ENCODE measurements at regions not wholly inside any gene's neighbourhood (a gene's known extent, or its start where the extent isn't known, plus 50 kb on each side); places are given as distances from the start of the nearest gene placed in this dataset.

DNA sequence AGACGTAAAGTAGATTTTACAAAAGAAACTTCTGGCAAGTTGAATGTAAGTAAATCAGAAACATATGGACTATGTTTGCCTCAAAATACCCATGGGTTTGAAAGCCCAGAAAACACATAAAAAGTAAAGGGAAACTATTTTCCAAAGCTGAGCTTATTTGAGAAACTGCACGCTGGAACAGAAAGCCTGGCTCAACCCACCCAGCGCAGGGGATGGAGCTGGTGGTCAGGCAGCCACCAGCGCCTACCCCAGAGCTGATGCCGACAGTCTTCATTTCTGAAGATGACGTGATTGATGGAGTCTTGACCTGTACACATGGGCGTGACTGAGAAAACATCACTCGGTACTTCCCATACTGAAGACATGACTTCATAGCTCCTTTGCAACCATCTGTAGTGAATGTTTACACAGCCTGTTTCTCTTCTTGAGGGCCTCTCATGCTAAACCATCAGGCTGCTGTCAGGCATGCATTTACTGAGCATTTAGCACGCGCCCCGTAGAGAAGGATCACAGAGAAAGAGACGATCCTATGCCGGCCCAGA, 232.6 kb upstream of the AUTS2 start:
- FAIRE-seq: no peak
- no peak for DNase-seq (ENCODE audit: low read depth)
- TF ChIP-seq, protein P1, sequence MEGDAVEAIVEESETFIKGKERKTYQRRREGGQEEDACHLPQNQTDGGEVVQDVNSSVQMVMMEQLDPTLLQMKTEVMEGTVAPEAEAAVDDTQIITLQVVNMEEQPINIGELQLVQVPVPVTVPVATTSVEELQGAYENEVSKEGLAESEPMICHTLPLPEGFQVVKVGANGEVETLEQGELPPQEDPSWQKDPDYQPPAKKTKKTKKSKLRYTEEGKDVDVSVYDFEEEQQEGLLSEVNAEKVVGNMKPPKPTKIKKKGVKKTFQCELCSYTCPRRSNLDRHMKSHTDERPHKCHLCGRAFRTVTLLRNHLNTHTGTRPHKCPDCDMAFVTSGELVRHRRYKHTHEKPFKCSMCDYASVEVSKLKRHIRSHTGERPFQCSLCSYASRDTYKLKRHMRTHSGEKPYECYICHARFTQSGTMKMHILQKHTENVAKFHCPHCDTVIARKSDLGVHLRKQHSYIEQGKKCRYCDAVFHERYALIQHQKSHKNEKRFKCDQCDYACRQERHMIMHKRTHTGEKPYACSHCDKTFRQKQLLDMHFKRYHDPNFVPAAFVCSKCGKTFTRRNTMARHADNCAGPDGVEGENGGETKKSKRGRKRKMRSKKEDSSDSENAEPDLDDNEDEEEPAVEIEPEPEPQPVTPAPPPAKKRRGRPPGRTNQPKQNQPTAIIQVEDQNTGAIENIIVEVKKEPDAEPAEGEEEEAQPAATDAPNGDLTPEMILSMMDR (IDR thresholded peaks at IDR 0.05; ENCODE audit: insufficient read depth, low read length, severe bottlenecking): no peak
- Histone ChIP-seq H3K4me3 (ENCODE audit: low read depth, low read length) (no peak overlapping the region), H3K27me3 (ENCODE audit: control insufficient read depth, insufficient read depth, low read length) (no peaks in the 10 kb centered on the region), H3K36me3 (ENCODE audit: control insufficient read depth, insufficient read depth, low read length) (no peaks in the 10 kb centered on the region)

GRCh38 chr7:69367780-69368179, 230.5 kb upstream of the AUTS2 start:
- Histone ChIP-seq H3K27me3 (ENCODE audit: control insufficient read depth, insufficient read depth, low read length) (no peaks in the 10 kb centered on the region), H3K4me3 (ENCODE audit: low read depth, low read length) (no peak overlapping the region), H3K36me3 (ENCODE audit: control insufficient read depth, insufficient read depth, low read length) (no peaks in the 10 kb centered on the region)
- FAIRE-seq (no peak), DNase-seq (ENCODE audit: low read depth) (no peak)
- TF ChIP-seq, protein P1 (IDR thresholded peaks at IDR 0.05; ENCODE audit: insufficient read depth, low read length, severe bottlenecking): no peak

DNA sequence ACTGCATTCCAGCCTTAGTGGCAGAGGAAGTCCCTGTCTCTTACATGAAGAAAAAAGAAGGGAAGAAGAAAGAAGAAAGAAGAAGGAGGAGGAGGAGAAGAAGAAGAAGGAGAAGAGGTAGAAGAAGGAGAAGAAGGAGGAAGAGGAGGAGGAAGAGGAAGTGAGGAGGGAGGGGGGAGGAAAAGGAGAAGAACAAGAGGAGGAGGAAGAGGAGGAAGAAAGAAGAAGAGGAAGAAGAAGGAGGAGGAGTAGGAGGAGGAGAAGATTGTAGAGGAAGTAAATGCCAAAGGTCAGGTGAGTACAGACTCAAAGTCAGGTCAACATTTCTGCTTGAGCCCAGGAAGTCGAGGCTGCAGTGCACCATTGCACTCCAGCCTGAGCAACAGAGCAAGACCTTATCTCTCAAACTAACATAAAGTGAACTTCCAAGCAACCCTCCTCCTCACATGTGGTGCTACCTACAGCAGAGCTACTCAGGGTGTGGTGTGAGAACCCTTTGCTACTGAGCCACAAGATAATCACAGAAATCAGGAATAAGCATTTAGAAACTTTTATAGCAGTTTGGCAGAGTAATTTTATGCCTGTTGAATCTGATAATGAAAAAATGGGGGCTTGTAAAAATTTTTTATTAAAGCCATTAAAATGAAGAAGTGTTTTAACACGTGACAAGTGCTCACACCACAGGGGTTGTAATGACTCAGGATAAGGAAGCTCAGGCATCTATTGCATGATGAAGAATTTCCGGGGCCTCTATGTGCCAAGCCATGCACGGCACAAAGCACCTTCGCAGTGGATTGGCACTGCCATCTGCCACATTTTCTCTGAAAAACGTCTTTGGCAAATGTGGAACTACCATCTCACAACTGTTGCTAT, 224.9 kb upstream of the AUTS2 start:
- TF ChIP-seq, protein P1 (IDR thresholded peaks at IDR 0.05; ENCODE audit: insufficient read depth, low read length, severe bottlenecking): no peak
- no peaks in the 10 kb centered on the region for H3K27me3 ChIP-seq (ENCODE audit: control insufficient read depth, insufficient read depth, low read length)
- no peak overlapping the region for H3K4me3 ChIP-seq (ENCODE audit: low read depth, low read length)
- no peak for DNase-seq (ENCODE audit: low read depth)
- no peaks in the 10 kb centered on the region for H3K36me3 ChIP-seq (ENCODE audit: control insufficient read depth, insufficient read depth, low read length)
- no peak for FAIRE-seq

GRCh38 chr7:69374044-69374425, 224.2 kb upstream of the AUTS2 start:
- no peak for FAIRE-seq
- no peak for DNase-seq (ENCODE audit: low read depth)
- TF ChIP-seq, protein P1 (IDR thresholded peaks at IDR 0.05; ENCODE audit: insufficient read depth, low read length, severe bottlenecking): no peak

GRCh38 chr7:69377191-69377590, 221.1 kb upstream of the AUTS2 start:
- DNase-seq (ENCODE audit: low read depth) (no peak), FAIRE-seq (no peak)
- Histone ChIP-seq H3K36me3 (ENCODE audit: control insufficient read depth, insufficient read depth, low read length) (no peaks in the 10 kb centered on the region), H3K27me3 (ENCODE audit: control insufficient read depth, insufficient read depth, low read length) (no peaks in the 10 kb centered on the region), H3K4me3 (ENCODE audit: low read depth, low read length) (no peak overlapping the region)
- TF ChIP-seq, protein P1 (IDR thresholded peaks at IDR 0.05; ENCODE audit: insufficient read depth, low read length, severe bottlenecking): no peak

More at GRCh38 chr7:69374044-69374425, 224.2 kb upstream of the AUTS2 start:
- Histone ChIP-seq H3K36me3 (ENCODE audit: control insufficient read depth, insufficient read depth, low read length) (no peaks in the 10 kb centered on the region), H3K4me3 (ENCODE audit: low read depth, low read length) (no peak overlapping the region), H3K27me3 (ENCODE audit: control insufficient read depth, insufficient read depth, low read length) (no peaks in the 10 kb centered on the region)
